Ovary (tissue), 7 donors: ENCODE measurements at regions not wholly inside any gene's neighbourhood (a gene's known extent, or its start where the extent isn't known, plus 50 kb on each side); places are given as distances from the start of the nearest gene placed in this dataset.

Experiments
- DNase-seq, 5 donors: peaks; one replicate each; pipeline ENCODE4 v3.0.0-alpha.2; 2019 to 2020
- H3K27ac ChIP-seq, 2 donors: fragments of 200-600 bp; one replicate each; pipeline versions ENCODE4 v1.5.1 to v1.8.0; 2019 to 2022
- H3K27me3 ChIP-seq: fragments of 200-600 bp; one replicate; pipeline ENCODE4 v1.8.0; 2022
- H3K36me3 ChIP-seq: fragments of 200-600 bp; sonication (generic); one replicate; pipeline ENCODE4 v1.5.1; 2019
- H3K4me1 ChIP-seq: one replicate; pipeline ENCODE4 v1.8.1; 2013; ENCODE audit warnings: mild to moderate bottlenecking, moderate library complexity; ENCODE audit not compliant: insufficient read depth
- H3K4me3 ChIP-seq: fragments of 200-600 bp; sonication (generic); one replicate; pipeline ENCODE4 v1.5.1; 2017
- H3K9me3 ChIP-seq, 2 donors: fragments of 200-600 bp in 1 of 2; sonication (generic) in 1 of 2; one replicate each; pipeline versions ENCODE4 v1.5.1 to v1.8.1; 2013 to 2019; ENCODE audit warnings: mild to moderate bottlenecking in 1 of 2, moderate library complexity in 1 of 2
- EP300 ChIP-seq: sonication (generic); formaldehyde crosslinking; IDR thresholded peaks from one replicate; pipeline ENCODE4 v1.6.1; 2017; ENCODE audit warnings: antibody characterized with exemption
- POLR2A ChIP-seq: fragments of 450-650 bp; IDR thresholded peaks from one replicate; pipeline ENCODE4 v1.6.1; 2017; ENCODE audit warnings: antibody characterized with exemption, mild to moderate bottlenecking, moderate library complexity
- WGBS, 3 donors: extraction: QIAGEN DNeasy Blood & Tissue Kit in 1 of 3; methylation state at CpG; one replicate each; pipeline versions ENCODE4 v1.1.5 to v1.1.7; 2013 to 2017; 5-methylcytosine and 5-hydroxymethylcytosine counted together
- intact Hi-C, 4 donors: fragments of 100-400 bp; cut with DNase I; formaldehyde crosslinking; loops; one replicate each; pipeline versions ENCODE4 v1.11.0 to v1.15.1; 2022 to 2023
- TF ChIP-seq, protein P1 (sequence below), 3 donors: fragments of 450-650 bp in 2 of 3; fragments of 200-600 bp in 1 of 3; IDR thresholded peaks; one replicate each; pipeline versions ENCODE4 v1.5.1 to v1.8.0; 2016 to 2022; ENCODE audit warnings: antibody characterized with exemption in 3 of 3, mild to moderate bottlenecking in 1 of 3
- donor health status: DM: no; HTN: no; CAD: no; lungs with moderate emphysema.
- donor health status: DM: no; HTN: no; CAD: no.
- donor health status: Bipolar disorder and iron deficiency.
- donor health status: DM: no; HTN: no; CAD: no.
- donor health status: DM: yes; HTN: yes; CAD: no.

DNA sequence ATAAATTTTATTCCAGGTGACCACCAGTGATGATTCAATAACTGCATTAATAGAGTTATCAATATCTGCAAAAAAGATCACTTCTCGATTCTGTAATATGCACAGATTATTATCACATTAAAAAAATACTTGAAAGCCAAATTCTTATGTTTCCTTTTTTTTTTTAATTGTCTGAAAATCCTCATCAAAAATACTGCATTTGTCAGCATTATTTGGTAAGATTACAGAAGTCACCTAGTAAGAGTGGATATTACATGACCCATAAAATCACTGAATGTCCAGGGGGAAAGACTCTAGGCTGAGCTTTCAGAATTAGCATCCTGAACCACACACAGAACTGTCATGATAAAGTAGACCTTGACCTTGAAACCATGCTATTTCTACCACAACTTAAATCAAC is 617.2 kb upstream of the CDH7 start:
- 82 to 90% (median 90%) methylated on average over 1 of the region's 1 CpG for WGBS, 3 donors
- intact Hi-C loops: no loop called here
- no peaks in the 10 kb centered on the region for H3K4me1 ChIP-seq
- no peak for DNase-seq
- no peaks in the 10 kb centered on the region for H3K36me3 ChIP-seq
- TF ChIP-seq POLR2A: no peak
- no peak for TF ChIP-seq EP300
- TF ChIP-seq, protein P1, sequence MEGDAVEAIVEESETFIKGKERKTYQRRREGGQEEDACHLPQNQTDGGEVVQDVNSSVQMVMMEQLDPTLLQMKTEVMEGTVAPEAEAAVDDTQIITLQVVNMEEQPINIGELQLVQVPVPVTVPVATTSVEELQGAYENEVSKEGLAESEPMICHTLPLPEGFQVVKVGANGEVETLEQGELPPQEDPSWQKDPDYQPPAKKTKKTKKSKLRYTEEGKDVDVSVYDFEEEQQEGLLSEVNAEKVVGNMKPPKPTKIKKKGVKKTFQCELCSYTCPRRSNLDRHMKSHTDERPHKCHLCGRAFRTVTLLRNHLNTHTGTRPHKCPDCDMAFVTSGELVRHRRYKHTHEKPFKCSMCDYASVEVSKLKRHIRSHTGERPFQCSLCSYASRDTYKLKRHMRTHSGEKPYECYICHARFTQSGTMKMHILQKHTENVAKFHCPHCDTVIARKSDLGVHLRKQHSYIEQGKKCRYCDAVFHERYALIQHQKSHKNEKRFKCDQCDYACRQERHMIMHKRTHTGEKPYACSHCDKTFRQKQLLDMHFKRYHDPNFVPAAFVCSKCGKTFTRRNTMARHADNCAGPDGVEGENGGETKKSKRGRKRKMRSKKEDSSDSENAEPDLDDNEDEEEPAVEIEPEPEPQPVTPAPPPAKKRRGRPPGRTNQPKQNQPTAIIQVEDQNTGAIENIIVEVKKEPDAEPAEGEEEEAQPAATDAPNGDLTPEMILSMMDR (IDR thresholded peaks at IDR 0.05): no peak
- no peaks in the 10 kb centered on the region for H3K27me3 ChIP-seq
- H3K27ac ChIP-seq: no peak overlapping the region
- no peaks in the 10 kb centered on the region for H3K9me3 ChIP-seq
- H3K4me3 ChIP-seq: no peak overlapping the region

DNA sequence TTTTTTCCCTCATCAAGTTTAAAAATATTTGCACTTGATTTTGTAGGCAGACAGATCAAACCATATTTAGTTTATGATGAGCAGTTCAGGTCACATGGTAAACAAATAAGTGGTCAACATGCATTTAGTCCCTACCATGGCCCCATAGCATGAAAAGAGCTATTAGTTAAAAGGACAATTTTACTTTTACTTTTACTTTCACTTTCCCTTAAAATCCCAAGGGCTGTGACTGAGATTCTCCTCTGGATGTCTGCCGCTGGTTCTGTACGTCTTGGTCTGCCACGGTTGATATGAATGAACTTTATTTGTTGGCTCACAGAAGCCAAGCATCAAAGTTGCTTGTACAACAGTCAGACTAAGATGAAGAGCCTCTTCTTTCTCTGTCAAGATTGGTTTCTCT is 626.2 kb upstream of the CDH7 start:
- Histone ChIP-seq H3K9me3 (no peaks in the 10 kb centered on the region), H3K4me1 (no peaks in the 10 kb centered on the region), H3K27me3 (no peaks in the 10 kb centered on the region), H3K27ac (no peak overlapping the region), H3K36me3 (no peaks in the 10 kb centered on the region), H3K4me3 (no peak overlapping the region)
- intact Hi-C loops: no loop called here
- WGBS, 3 donors: 20 to 54% (median 29%) methylated on average over 3 of the region's 3 CpGs
- TF ChIP-seq, protein P1 (IDR thresholded peaks at IDR 0.05): no peak
- no peak for TF ChIP-seq EP300
- TF ChIP-seq POLR2A: no peak
- no peak for DNase-seq

DNA sequence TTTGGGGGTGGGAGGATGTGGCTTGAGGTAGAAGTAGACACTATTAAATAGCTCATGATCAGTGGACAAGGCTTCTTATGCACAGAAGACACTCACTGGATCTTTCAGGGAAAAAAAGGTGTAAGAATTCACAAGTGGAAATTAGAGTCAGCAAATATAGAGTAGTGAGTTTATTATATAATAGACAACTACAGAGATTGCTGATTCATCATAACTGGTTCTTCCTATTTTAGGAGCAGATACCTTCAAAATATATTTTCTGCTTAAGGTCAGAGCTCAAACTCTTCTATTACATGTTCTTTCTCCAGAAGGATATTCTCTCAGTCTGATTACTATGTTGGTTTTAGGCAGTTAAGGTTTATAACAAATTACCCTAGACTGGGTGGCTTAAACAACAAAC is 646.9 kb upstream of the CDH7 start:
- intact Hi-C loops: no loop called here
- Histone ChIP-seq H3K36me3 (no peaks in the 10 kb centered on the region), H3K4me3 (no peak overlapping the region), H3K27me3 (no peaks in the 10 kb centered on the region), H3K9me3 (no peaks in the 10 kb centered on the region), H3K4me1 (no peaks in the 10 kb centered on the region), H3K27ac (no peak overlapping the region)
- DNase-seq: no peak
- TF ChIP-seq, protein P1 (IDR thresholded peaks at IDR 0.05): no peak
- TF ChIP-seq POLR2A: no peak
- no peak for TF ChIP-seq EP300

DNA sequence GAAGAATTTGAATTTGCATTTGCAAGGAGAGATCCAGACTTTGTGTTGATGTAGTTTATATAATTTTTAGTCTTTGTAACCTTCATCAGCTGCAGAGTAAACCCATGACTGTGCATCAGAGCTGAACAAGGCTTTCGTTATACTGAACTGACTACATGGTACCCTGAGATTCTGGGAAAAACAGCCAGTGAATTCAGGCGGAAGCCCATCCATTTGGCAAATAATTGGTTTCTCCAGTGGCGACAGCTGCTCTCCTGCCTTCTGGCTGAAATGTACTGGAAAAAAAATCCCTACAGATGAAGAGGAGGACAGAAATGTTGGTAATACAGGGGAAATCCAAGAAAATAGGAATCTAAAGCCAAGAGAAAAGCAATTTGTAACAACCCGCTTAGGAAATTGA is 657.5 kb upstream of the CDH7 start:
- DNase-seq: no peak
- Histone ChIP-seq H3K27me3 (no peaks in the 10 kb centered on the region), H3K27ac (no peak overlapping the region), H3K4me3 (no peak overlapping the region), H3K36me3 (no peaks in the 10 kb centered on the region), H3K9me3 (no peaks in the 10 kb centered on the region), H3K4me1 (no peaks in the 10 kb centered on the region)
- intact Hi-C loops: no loop called here
- 90 to 94% (median 91%) methylated on average over 4 of the region's 4 CpGs for WGBS, 3 donors
- TF ChIP-seq POLR2A: no peak

DNA sequence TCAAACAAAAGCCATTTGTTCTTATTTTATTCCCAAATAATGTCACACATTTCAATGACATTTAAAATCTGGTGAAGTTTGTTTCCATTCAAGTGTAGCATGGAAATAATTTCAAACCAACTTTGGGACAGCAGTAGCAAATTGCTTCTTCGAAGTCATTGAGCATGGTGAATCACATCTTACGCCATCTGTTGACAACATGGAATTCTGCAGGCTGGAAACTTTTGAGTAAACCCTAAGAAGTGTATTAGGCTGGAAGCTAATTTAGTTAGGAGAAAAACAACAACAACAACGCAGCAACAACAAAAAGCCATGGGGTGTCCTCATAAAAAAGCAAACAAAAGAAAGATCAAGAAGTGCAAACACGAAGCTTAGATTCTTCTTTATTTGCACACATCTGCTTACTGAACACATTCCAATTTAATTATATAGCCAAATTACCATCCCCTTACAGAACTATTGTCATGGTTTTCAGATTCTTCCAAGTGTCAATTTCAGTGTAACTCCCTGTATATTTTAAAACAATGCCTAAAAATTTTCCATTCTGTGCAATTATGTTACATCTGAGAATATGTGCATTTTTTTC is 659.0 kb upstream of the CDH7 start:
- Histone ChIP-seq H3K4me3 (no peak overlapping the region), H3K27me3 (no peaks in the 10 kb centered on the region), H3K27ac (no peak overlapping the region), H3K9me3 (no peaks in the 10 kb centered on the region), H3K4me1 (no peaks in the 10 kb centered on the region), H3K36me3 (no peaks in the 10 kb centered on the region)
- intact Hi-C loops: no loop called here
- 24 to 31% (median 25%) methylated on average over 4 of the region's 4 CpGs for WGBS, 3 donors
- no peak for TF ChIP-seq EP300
- TF ChIP-seq POLR2A: no peak
- TF ChIP-seq, protein P1 (IDR thresholded peaks at IDR 0.05): no peak
- no peak for DNase-seq
